ENCODE measurements at regions not wholly inside any gene's neighbourhood (a gene's known extent, or its start where the extent isn't known, plus 50 kb on each side); places are given as distances from the start of the nearest gene placed in this dataset.

- no peak overlapping the region for H3K4me2 ChIP-seq (ENCODE audit: insufficient read depth, low read length)
- DNase-seq (ENCODE audit: insufficient read length, low spot score, missing footprints) = no peak
- TF ChIP-seq CTCF (IDR thresholded peaks at IDR 0.05; ENCODE audit: extremely low read depth, low read depth, low read length) = no peak
- H3K27me3 ChIP-seq (ENCODE audit: insufficient read depth, low read length) = no peaks in the 10 kb centered on the region
- no peaks in the 10 kb centered on the region for H3K4me1 ChIP-seq (ENCODE audit: insufficient read depth, low read length)
- no peak overlapping the region for H2AFZ ChIP-seq (ENCODE audit: low read length)
- H3K27ac ChIP-seq (ENCODE audit: low read depth, low read length) = no peak overlapping the region
- no peaks in the 10 kb centered on the region for H3K79me2 ChIP-seq (ENCODE audit: insufficient read depth, low read length)
- no peaks in the 10 kb centered on the region for H4K20me1 ChIP-seq (ENCODE audit: insufficient read depth, low read length)
- no peaks in the 10 kb centered on the region for H3K9me3 ChIP-seq (ENCODE audit: low read depth, low read length)
- no peak overlapping the region for H3K4me3 ChIP-seq (ENCODE audit: insufficient read depth, low read length)
- H3K36me3 ChIP-seq (ENCODE audit: insufficient read depth, low read length) = no peaks in the 10 kb centered on the region
Measured at GRCh38 chr18:55981712-55982475, 393.9 kb upstream of the TCF4 start.

GRCh38 chr18:55974521-55974920 lies 386.5 kb upstream of the TCF4 start:
- no peak overlapping the region for H3K4me3 ChIP-seq (ENCODE audit: insufficient read depth, low read length)
- DNase-seq (ENCODE audit: insufficient read length, low spot score, missing footprints) = no peak
- H3K27me3 ChIP-seq (ENCODE audit: insufficient read depth, low read length) = no peaks in the 10 kb centered on the region
- no peaks in the 10 kb centered on the region for H3K36me3 ChIP-seq (ENCODE audit: insufficient read depth, low read length)
- no peaks in the 10 kb centered on the region for H3K9me3 ChIP-seq (ENCODE audit: low read depth, low read length)
- H3K4me1 ChIP-seq (ENCODE audit: insufficient read depth, low read length) = no peaks in the 10 kb centered on the region
- H3K27ac ChIP-seq (ENCODE audit: low read depth, low read length) = no peak overlapping the region
- TF ChIP-seq CTCF (IDR thresholded peaks at IDR 0.05; ENCODE audit: extremely low read depth, low read depth, low read length) = no peak
- H3K4me2 ChIP-seq (ENCODE audit: insufficient read depth, low read length) = no peak overlapping the region
- H4K20me1 ChIP-seq (ENCODE audit: insufficient read depth, low read length) = no peaks in the 10 kb centered on the region
- H2AFZ ChIP-seq (ENCODE audit: low read length) = no peak overlapping the region
- H3K79me2 ChIP-seq (ENCODE audit: insufficient read depth, low read length) = no peaks in the 10 kb centered on the region

DNA sequence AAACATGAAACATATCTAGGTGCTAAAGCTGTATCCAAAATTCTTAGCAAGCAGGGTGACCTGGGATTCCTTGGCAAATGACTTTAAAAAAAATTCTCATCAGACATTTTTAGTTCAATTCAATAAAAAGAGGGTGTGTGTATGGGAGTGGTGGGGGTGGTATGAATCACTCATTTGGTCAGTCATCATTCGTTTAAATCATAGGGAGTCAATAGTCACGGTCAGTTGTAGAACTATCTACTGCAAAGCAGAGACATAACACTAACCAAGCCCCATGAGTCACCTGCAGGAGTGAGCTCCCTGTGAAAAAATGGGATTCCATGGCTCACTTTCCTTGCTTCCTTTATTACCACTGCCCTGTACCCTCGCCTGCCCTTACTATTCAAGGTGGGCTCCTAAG lies 380.6 kb upstream of the TCF4 start:
- no peak overlapping the region for H2AFZ ChIP-seq (ENCODE audit: low read length)
- DNase-seq (ENCODE audit: insufficient read length, low spot score, missing footprints) = no peak

More for the DNA sequence above, 380.6 kb upstream of the TCF4 start:
- H3K27me3 ChIP-seq (ENCODE audit: insufficient read depth, low read length) = no peaks in the 10 kb centered on the region
- no peak overlapping the region for H3K27ac ChIP-seq (ENCODE audit: low read depth, low read length)
- no peaks in the 10 kb centered on the region for H3K9me3 ChIP-seq (ENCODE audit: low read depth, low read length)
- H3K79me2 ChIP-seq (ENCODE audit: insufficient read depth, low read length) = no peaks in the 10 kb centered on the region
- H3K4me3 ChIP-seq (ENCODE audit: insufficient read depth, low read length) = no peak overlapping the region
- H4K20me1 ChIP-seq (ENCODE audit: insufficient read depth, low read length) = no peaks in the 10 kb centered on the region
- no peak overlapping the region for H3K4me2 ChIP-seq (ENCODE audit: insufficient read depth, low read length)
- TF ChIP-seq CTCF (IDR thresholded peaks at IDR 0.05; ENCODE audit: extremely low read depth, low read depth, low read length) = no peak
- no peaks in the 10 kb centered on the region for H3K4me1 ChIP-seq (ENCODE audit: insufficient read depth, low read length)
- no peaks in the 10 kb centered on the region for H3K36me3 ChIP-seq (ENCODE audit: insufficient read depth, low read length)

Measured in osteoblast (primary cell).